Ovary (tissue), 3 donors: ENCODE measurements at regions not wholly inside any gene's neighbourhood (a gene's known extent, or its start where the extent isn't known, plus 50 kb on each side); places are given as distances from the start of the nearest gene placed in this dataset.

Source experiments
- CTCF ChIP-seq, 3 donors: fragments of 450-650 bp in 2 of 3; fragments of 200-600 bp in 1 of 3; IDR thresholded peaks; one replicate each; pipeline versions ENCODE4 v1.5.1 to v1.8.0; 2016 to 2022; ENCODE audit warnings: antibody characterized with exemption in 3 of 3, mild to moderate bottlenecking in 1 of 3
- EP300 ChIP-seq: sonication (generic); formaldehyde crosslinking; IDR thresholded peaks from one replicate; pipeline ENCODE4 v1.6.1; 2017; ENCODE audit warnings: antibody characterized with exemption
- POLR2A ChIP-seq: fragments of 450-650 bp; IDR thresholded peaks from one replicate; pipeline ENCODE4 v1.6.1; 2017; ENCODE audit warnings: antibody characterized with exemption, mild to moderate bottlenecking, moderate library complexity
- donor health status: DM: no; HTN: no; CAD: no.

GRCh38 chr6:159456349-159456748 is 236.7 kb downstream of the SOD2 start:
- TF ChIP-seq POLR2A (no peak), CTCF (IDR thresholded peaks at IDR 0.05) (no peak), EP300 (no peak)
